GM23338 (cell line): ENCODE measurements at regions not wholly inside any gene's neighbourhood (a gene's known extent, or its start where the extent isn't known, plus 50 kb on each side); places are given as distances from the start of the nearest gene placed in this dataset.

Experiments used
- ATAC-seq: fragments of 200-7000 bp; cut with Tn5 transposase; 3 replicates; pipeline ENCODE4 v1.9.1; 2020
- DNase-seq: peaks from one replicate; pipeline ENCODE4 v3.0.0-alpha.2; 2015; ENCODE audit warnings: low spot score
- H2AFZ ChIP-seq: fragments of 200-600 bp; sonication (generic); 2 replicates; pipeline ENCODE4 v1.8.0; 2016; ENCODE audit warnings: antibody characterized with exemption, mild to moderate bottlenecking, moderate library complexity
- H3F3A ChIP-seq: fragments of 200-600 bp; sonication (generic); replicated peaks from 2 replicates; pipeline ENCODE4 v1.8.0; 2017; ENCODE audit warnings: antibody characterized with exemption, mixed run types, low read depth
- H3K27ac ChIP-seq: fragments of 200-600 bp; sonication (generic); 2 replicates; pipeline ENCODE4 v1.6.1; 2016; ENCODE audit warnings: low read depth
- H3K27me3 ChIP-seq: fragments of 200-600 bp; sonication (generic); 2 replicates; pipeline ENCODE4 v1.8.0; 2016; ENCODE audit warnings: mild to moderate bottlenecking, mixed run types, moderate library complexity; ENCODE audit not compliant: insufficient read depth
- H3K36me3 ChIP-seq: fragments of 200-600 bp; sonication (generic); 2 replicates; pipeline ENCODE4 v1.8.0; 2016; ENCODE audit warnings: mild to moderate bottlenecking; ENCODE audit not compliant: insufficient read depth
- H3K4me1 ChIP-seq: fragments of 200-600 bp; sonication (generic); 2 replicates; pipeline ENCODE4 v1.8.0; 2016; ENCODE audit warnings: mild to moderate bottlenecking, moderate library complexity; ENCODE audit not compliant: insufficient read depth
- H3K4me2 ChIP-seq: fragments of 200-600 bp; sonication (generic); 2 replicates; pipeline ENCODE4 v1.7.1; 2017; ENCODE audit warnings: mixed run types
- H3K4me3 ChIP-seq: fragments of 200-600 bp; sonication (generic); 2 replicates; pipeline ENCODE4 v1.6.1; 2016; ENCODE audit warnings: mixed run types
- H3K79me2 ChIP-seq: fragments of 200-600 bp; sonication (generic); replicated peaks from 2 replicates; pipeline ENCODE4 v1.8.0; 2017; ENCODE audit warnings: mild to moderate bottlenecking; ENCODE audit not compliant: insufficient read depth
- H3K9me2 ChIP-seq: fragments of 200-600 bp; sonication (generic); 2 replicates; pipeline ENCODE4 v1.8.0; 2017; ENCODE audit not compliant: insufficient read depth
- H4K20me1 ChIP-seq: fragments of 200-600 bp; sonication (generic); replicated peaks from 2 replicates; pipeline ENCODE4 v1.8.0; 2017; ENCODE audit warnings: mild to moderate bottlenecking; ENCODE audit not compliant: insufficient read depth
- H3K27ac Mint-ChIP-seq: 2 replicates; pipeline ENCODE4 v1.8.0; 2020; ENCODE audit warnings: inconsistent platforms, mild to moderate bottlenecking, moderate library complexity, mixed read lengths
- H3K27me3 Mint-ChIP-seq: 3 replicates; pipeline ENCODE4 v1.8.0; 2022; ENCODE audit warnings: low read depth, mild to moderate bottlenecking, moderate library complexity, mixed read lengths, inconsistent platforms; ENCODE audit not compliant: insufficient read depth, poor library complexity
- H3K36me3 Mint-ChIP-seq: 3 replicates; pipeline ENCODE4 v1.8.0; 2021; ENCODE audit warnings: low read depth, mild to moderate bottlenecking, inconsistent platforms, moderate library complexity, mixed read lengths
- H3K4me1 Mint-ChIP-seq: 3 replicates; pipeline ENCODE4 v1.8.0; 2020; ENCODE audit warnings: mild to moderate bottlenecking, inconsistent platforms, mixed read lengths
- H3K4me3 Mint-ChIP-seq: 3 replicates; pipeline ENCODE4 v1.8.0; 2021; ENCODE audit warnings: moderate library complexity, mild to moderate bottlenecking, inconsistent platforms, mixed read lengths
- H3K9me3 Mint-ChIP-seq: 3 replicates; pipeline ENCODE4 v1.8.0; 2020; ENCODE audit warnings: moderate library complexity, mild to moderate bottlenecking, inconsistent platforms, mixed read lengths
- CREB1 ChIP-seq: fragments of 250-450 bp; sonication (Bioruptor Pico); IDR thresholded peaks from 2 replicates; pipeline ENCODE4 v1.5.0; 2020; ENCODE audit warnings: low read depth, mild to moderate bottlenecking, moderate library complexity
- CTCF ChIP-seq, 2 experiments: fragments of 200-600 bp in 1 of 2; sonication (generic) in 1 of 2; conservative IDR thresholded peaks; 2 replicates each; pipeline versions ENCODE4 v1.5.1 to v1.6.1; 2016 to 2017; ENCODE audit warnings: antibody characterized with exemption in 2 of 2, low read depth in 2 of 2, mild to moderate bottlenecking in 2 of 2, moderate library complexity in 1 of 2
- ETS1 ChIP-seq: IDR thresholded peaks from 2 replicates; pipeline ENCODE4 v1.6.1; 2016; ENCODE audit warnings: antibody characterized with exemption
- EZH2 ChIP-seq: fragments of 200-600 bp; sonication (generic); IDR thresholded peaks from one replicate; pipeline ENCODE4 v1.8.0; 2017; ENCODE audit warnings: antibody characterized with exemption, mild to moderate bottlenecking, low read depth; ENCODE audit not compliant: unreplicated experiment
- EZH2phosphoT487 ChIP-seq: fragments of 200-600 bp; sonication (generic); IDR thresholded peaks from one replicate; pipeline ENCODE4 v1.8.1; 2018; ENCODE audit warnings: antibody characterized with exemption; ENCODE audit not compliant: unreplicated experiment
- JUNB ChIP-seq: IDR thresholded peaks from one replicate; pipeline ENCODE4 v1.6.1; 2016; ENCODE audit warnings: antibody characterized with exemption; ENCODE audit not compliant: unreplicated experiment
- NANOG ChIP-seq: IDR thresholded peaks from 2 replicates; pipeline ENCODE4 v1.6.1; 2016; ENCODE audit warnings: antibody characterized with exemption, borderline replicate concordance
- POLR2AphosphoS5 ChIP-seq: IDR thresholded peaks from 2 replicates; pipeline ENCODE4 v1.6.1; 2016; ENCODE audit warnings: antibody characterized with exemption, low read depth
- REST ChIP-seq: IDR thresholded peaks from one replicate; pipeline ENCODE4 v1.6.1; 2018; ENCODE audit warnings: antibody characterized with exemption; ENCODE audit not compliant: unreplicated experiment
- STAT1 ChIP-seq: IDR thresholded peaks from one replicate; pipeline ENCODE4 v1.6.1; 2016; ENCODE audit warnings: antibody characterized with exemption; ENCODE audit not compliant: unreplicated experiment
- ZNF114 ChIP-seq: fragments of 250-450 bp; sonication (Bioruptor Pico); IDR thresholded peaks from 2 replicates; pipeline ENCODE4 v1.5.0; 2020; ENCODE audit warnings: mild to moderate bottlenecking, moderate library complexity
- ZNF331 ChIP-seq: fragments of 250-450 bp; sonication (Bioruptor Pico); IDR thresholded peaks from 2 replicates; pipeline ENCODE4 v1.5.0; 2020; ENCODE audit warnings: low read depth, mild to moderate bottlenecking, moderate library complexity
- ZNF462 ChIP-seq: fragments of 250-450 bp; sonication (Bioruptor Pico); IDR thresholded peaks from 2 replicates; pipeline ENCODE4 v1.5.0; 2020; ENCODE audit warnings: mild to moderate bottlenecking, moderate library complexity

- Mint-ChIP-seq H3K36me3 (no peaks in the 10 kb centered on the region), H3K27me3 (no peaks in the 10 kb centered on the region), H3K4me1 (peaks cover 7% of the 10 kb centered on the region), H3K9me3 (no peaks in the 10 kb centered on the region), H3K27ac (no peak overlapping the region), H3K4me3 (no peak overlapping the region)
- H2AFZ ChIP-seq: no peak overlapping the region
- no peak overlapping the region for H3K4me3 ChIP-seq
- H3K79me2 ChIP-seq: no peaks in the 10 kb centered on the region
- H3K4me1 ChIP-seq: 0 out of 2 replicates have a peak, but pooled peaks cover 6% of the 10 kb centered on the region
- H3K36me3 ChIP-seq: no peaks in the 10 kb centered on the region
- H3K4me2 ChIP-seq: no peak overlapping the region
- H3F3A ChIP-seq: no peaks in the 10 kb centered on the region
- H3K27ac ChIP-seq: no peak overlapping the region
- H3K27me3 ChIP-seq: no peaks in the 10 kb centered on the region
- no peak for TF ChIP-seq CTCF (conservative IDR thresholded peaks at IDR 0.05; ENCODE audit: low read depth in 2 of 2)
- TF ChIP-seq EZH2phosphoT487: no peak
- no peak for TF ChIP-seq ZNF462 (CRISPR knock-in tag)
- no peak for TF ChIP-seq JUNB
- TF ChIP-seq ZNF114 (CRISPR knock-in tag): no peak
- TF ChIP-seq ETS1: no peak
- TF ChIP-seq ZNF331: no peak
- TF ChIP-seq STAT1: no peak
- no peak for TF ChIP-seq NANOG
- no peak for TF ChIP-seq REST
- no peak for TF ChIP-seq CREB1
- TF ChIP-seq POLR2AphosphoS5: no peak
- TF ChIP-seq EZH2: no peak
- ATAC-seq (no peak), DNase-seq (no peak)
- H4K20me1 ChIP-seq: no peaks in the 10 kb centered on the region
- H3K9me2 ChIP-seq: no peaks in the 10 kb centered on the region
These were observed 81.5 kb downstream of the PALM2AKAP2 start for GRCh38 chr9:109861499-109861898.
